ENCODE measurements at regions not wholly inside any gene's neighbourhood (a gene's known extent, or its start where the extent isn't known, plus 50 kb on each side); places are given as distances from the start of the nearest gene placed in this dataset.

- no peak for DNase-seq (ENCODE audit: low spot score)
- Histone ChIP-seq H3K9me3 (ENCODE audit: control insufficient read depth in 4 of 4, low read length in 3 of 4) (peaks cover 0 to 4% (median 3%) of the 10 kb centered on the region in 4 donors), H3K27ac (ENCODE audit: low read depth in 1 of 2, low read length in 2 of 2) (no peak overlapping the region), H3K9ac (ENCODE audit: low read depth in 1 of 2, low read length in 2 of 2) (no peak overlapping the region), H3K36me3 (ENCODE audit: control insufficient read depth in 4 of 4, insufficient read depth in 3 of 4, low read depth in 1 of 4, low read length in 3 of 4) (no peaks in the 10 kb centered on the region), H3K27me3 (ENCODE audit: control insufficient read depth in 4 of 4, insufficient read depth in 4 of 4, low read length in 3 of 4) (no peaks in the 10 kb centered on the region), H3K4me1 (ENCODE audit: control insufficient read depth in 4 of 4, insufficient read depth in 4 of 4, low read length in 3 of 4) (peaks cover 0 to 4% (median 0%) of the 10 kb centered on the region in 4 donors), H3K4me3 (ENCODE audit: low read depth in 1 of 3, low read length in 3 of 3) (no peak overlapping the region)
- TF ChIP-seq NR2F2 (IDR thresholded peaks at IDR 0.05) (no peak), CTCF (IDR thresholded peaks at IDR 0.05; ENCODE audit: low read depth, low read length, missing input control) (no peak)
- TF ChIP-seq, protein P1, sequence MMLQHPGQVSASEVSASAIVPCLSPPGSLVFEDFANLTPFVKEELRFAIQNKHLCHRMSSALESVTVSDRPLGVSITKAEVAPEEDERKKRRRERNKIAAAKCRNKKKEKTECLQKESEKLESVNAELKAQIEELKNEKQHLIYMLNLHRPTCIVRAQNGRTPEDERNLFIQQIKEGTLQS (IDR thresholded peaks at IDR 0.05), result no peak
- WGBS, result 90% methylated on average over 9 of the region's 9 CpGs
These were observed 257.2 kb downstream of the NFKBIZ start for GRCh38 chr3:102106416-102107097.

GRCh38 chr3:102112704-102113230, 263.5 kb downstream of the NFKBIZ start:
- no peak for TF ChIP-seq HNF4G (IDR thresholded peaks at IDR 0.05)
- no peak for TF ChIP-seq NR2F2 (IDR thresholded peaks at IDR 0.05)
- TF ChIP-seq RAD21 (IDR thresholded peaks at IDR 0.05), result no peak
- TF ChIP-seq, protein P1 (IDR thresholded peaks at IDR 0.05), result no peak
- TF ChIP-seq, protein P2, sequence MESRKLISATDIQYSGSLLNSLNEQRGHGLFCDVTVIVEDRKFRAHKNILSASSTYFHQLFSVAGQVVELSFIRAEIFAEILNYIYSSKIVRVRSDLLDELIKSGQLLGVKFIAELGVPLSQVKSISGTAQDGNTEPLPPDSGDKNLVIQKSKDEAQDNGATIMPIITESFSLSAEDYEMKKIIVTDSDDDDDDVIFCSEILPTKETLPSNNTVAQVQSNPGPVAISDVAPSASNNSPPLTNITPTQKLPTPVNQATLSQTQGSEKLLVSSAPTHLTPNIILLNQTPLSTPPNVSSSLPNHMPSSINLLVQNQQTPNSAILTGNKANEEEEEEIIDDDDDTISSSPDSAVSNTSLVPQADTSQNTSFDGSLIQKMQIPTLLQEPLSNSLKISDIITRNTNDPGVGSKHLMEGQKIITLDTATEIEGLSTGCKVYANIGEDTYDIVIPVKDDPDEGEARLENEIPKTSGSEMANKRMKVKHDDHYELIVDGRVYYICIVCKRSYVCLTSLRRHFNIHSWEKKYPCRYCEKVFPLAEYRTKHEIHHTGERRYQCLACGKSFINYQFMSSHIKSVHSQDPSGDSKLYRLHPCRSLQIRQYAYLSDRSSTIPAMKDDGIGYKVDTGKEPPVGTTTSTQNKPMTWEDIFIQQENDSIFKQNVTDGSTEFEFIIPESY (IDR thresholded peaks at IDR 0.05), result no peak
- TF ChIP-seq, protein P3, sequence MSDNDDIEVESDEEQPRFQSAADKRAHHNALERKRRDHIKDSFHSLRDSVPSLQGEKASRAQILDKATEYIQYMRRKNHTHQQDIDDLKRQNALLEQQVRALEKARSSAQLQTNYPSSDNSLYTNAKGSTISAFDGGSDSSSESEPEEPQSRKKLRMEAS (IDR thresholded peaks at IDR 0.05), result no peak
- TF ChIP-seq CTCF (IDR thresholded peaks at IDR 0.05; ENCODE audit: low read depth, low read length, missing input control), result no peak
- no peak for TF ChIP-seq REST (IDR thresholded peaks at IDR 0.05)
- TF ChIP-seq JUND (IDR thresholded peaks at IDR 0.05), result no peak
- TF ChIP-seq FOXA1 (IDR thresholded peaks at IDR 0.05), result no peak
- TF ChIP-seq YY1 (IDR thresholded peaks at IDR 0.05), result no peak
- TF ChIP-seq GABPA (IDR thresholded peaks at IDR 0.05 in 1 of 2, conservative IDR thresholded peaks at IDR 0.05 in 1 of 2), result no peak
- no peak for TF ChIP-seq TAF1 (conservative IDR thresholded peaks at IDR 0.05)
- Histone ChIP-seq H3K9ac (ENCODE audit: low read depth in 1 of 2, low read length in 2 of 2) (no peak overlapping the region), H3K4me1 (ENCODE audit: control insufficient read depth in 4 of 4, insufficient read depth in 4 of 4, low read length in 3 of 4) (peaks cover 0 to 3% (median 0%) of the 10 kb centered on the region in 4 donors), H3K27ac (ENCODE audit: low read depth in 1 of 2, low read length in 2 of 2) (no peak overlapping the region), H3K36me3 (ENCODE audit: control insufficient read depth in 4 of 4, insufficient read depth in 3 of 4, low read depth in 1 of 4, low read length in 3 of 4) (no peaks in the 10 kb centered on the region), H3K4me3 (ENCODE audit: low read depth in 1 of 3, low read length in 3 of 3) (no peak overlapping the region), H3K27me3 (ENCODE audit: control insufficient read depth in 4 of 4, insufficient read depth in 4 of 4, low read length in 3 of 4) (no peaks in the 10 kb centered on the region), H3K9me3 (ENCODE audit: control insufficient read depth in 4 of 4, low read length in 3 of 4) (peaks cover 0 to 4% (median 2%) of the 10 kb centered on the region in 4 donors)
- DNase-seq (ENCODE audit: low spot score), result no peak
